ENCODE measurements at regions not wholly inside any gene's neighbourhood (a gene's known extent, or its start where the extent isn't known, plus 50 kb on each side); places are given as distances from the start of the nearest gene placed in this dataset.
"Not testable (repeated sequence)": the region's sequence is repeated elsewhere in the genome, so short reads cannot be mapped to it uniquely, and the experiment has no call there.

DNA sequence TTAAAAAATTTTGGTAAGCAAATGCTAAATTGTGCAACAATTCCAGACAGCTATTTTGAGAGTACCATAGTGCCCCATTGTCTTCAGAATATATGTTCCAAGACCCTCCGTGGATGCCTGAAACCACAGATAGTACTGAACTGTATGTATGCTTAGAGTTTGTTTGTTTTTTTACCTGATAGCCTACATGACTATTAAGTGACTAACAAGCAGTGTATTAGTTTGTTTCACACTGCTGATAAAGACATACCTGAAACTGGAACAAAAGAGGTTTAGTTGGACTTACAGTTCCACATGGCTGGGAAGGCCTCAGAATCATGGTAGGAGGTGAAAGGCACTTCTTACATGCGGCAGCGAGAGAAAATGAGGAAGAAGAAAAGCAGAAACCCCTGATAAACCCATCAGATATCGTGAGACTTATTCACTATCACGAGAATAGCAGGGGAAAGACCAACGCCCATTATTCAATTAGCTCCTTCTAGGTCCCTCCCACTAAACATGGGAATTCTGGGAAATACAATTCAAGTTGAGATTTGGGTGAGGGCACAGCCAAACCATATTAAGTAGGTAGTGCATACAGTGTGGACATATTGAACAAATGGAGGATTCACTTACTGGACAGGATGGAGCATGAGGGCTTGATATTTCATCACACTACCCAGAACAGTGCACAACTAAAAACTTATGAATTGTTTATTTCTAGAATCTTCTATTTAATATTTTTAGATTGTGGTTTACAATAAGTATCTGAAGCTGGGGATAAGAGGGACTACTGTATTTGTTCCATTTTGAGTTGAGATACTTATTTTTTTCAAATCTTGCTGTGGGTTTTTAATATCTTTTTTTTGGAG is 78.5 kb downstream of the LHX9 start:
- ChIA-PET POLR2A (no interaction called here), CTCF (interaction anchor here (1.2 kb wide), 1 partner anchor 8 kb away, joined by 3 read pairs; no protein-coding TSS in a partner anchor)
- TF ChIP-seq, protein P1, sequence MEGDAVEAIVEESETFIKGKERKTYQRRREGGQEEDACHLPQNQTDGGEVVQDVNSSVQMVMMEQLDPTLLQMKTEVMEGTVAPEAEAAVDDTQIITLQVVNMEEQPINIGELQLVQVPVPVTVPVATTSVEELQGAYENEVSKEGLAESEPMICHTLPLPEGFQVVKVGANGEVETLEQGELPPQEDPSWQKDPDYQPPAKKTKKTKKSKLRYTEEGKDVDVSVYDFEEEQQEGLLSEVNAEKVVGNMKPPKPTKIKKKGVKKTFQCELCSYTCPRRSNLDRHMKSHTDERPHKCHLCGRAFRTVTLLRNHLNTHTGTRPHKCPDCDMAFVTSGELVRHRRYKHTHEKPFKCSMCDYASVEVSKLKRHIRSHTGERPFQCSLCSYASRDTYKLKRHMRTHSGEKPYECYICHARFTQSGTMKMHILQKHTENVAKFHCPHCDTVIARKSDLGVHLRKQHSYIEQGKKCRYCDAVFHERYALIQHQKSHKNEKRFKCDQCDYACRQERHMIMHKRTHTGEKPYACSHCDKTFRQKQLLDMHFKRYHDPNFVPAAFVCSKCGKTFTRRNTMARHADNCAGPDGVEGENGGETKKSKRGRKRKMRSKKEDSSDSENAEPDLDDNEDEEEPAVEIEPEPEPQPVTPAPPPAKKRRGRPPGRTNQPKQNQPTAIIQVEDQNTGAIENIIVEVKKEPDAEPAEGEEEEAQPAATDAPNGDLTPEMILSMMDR (IDR thresholded peaks at IDR 0.05; ENCODE audit: control extremely low read depth, extremely low read depth, low read depth, missing control alignments), result no peak
- no peak for DNase-seq (ENCODE audit: extremely low spot score)

- CTCF ChIA-PET, result interaction anchor here (1.1 kb wide), 1 partner anchor 19 kb away, joined by 3 read pairs; no protein-coding TSS in a partner anchor
- DNase-seq (ENCODE audit: extremely low spot score); POLR2A ChIA-PET: not testable (repeated sequence)
Measured at GRCh38 chr1:197996259-197996512, 79.0 kb downstream of the LHX9 start.

DNA sequence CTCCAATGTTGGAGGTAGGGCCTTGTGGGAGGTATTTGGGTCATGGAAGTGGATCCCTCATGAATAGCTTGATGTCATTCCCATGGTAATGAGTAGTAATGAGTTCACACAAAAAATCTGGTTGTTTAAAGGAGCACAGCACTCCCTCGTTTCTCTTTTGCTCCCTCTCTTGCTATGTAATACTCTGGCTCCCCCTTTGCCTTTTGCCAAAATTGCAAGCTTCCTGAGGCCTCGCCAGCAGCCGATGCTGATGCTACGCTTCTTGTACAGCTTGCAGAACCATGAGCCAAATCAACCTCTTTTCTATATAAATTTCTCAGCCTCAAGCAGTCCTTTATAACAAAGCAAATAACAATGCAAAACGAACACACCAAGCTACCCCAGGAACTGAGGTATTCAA is 80.9 kb downstream of the LHX9 start:
- CTCF ChIA-PET, result interaction anchor here (1.2 kb wide), 1 partner anchor 9 kb away, joined by 3 read pairs; no protein-coding TSS in a partner anchor
- no peak for DNase-seq (ENCODE audit: extremely low spot score)
- TF ChIP-seq, protein P1 (IDR thresholded peaks at IDR 0.05; ENCODE audit: control extremely low read depth, extremely low read depth, low read depth, missing control alignments), result no peak
- POLR2A ChIA-PET, result no interaction called here

- ChIA-PET CTCF (no interaction called here), POLR2A (no interaction called here)
- DNase-seq (ENCODE audit: extremely low spot score), result no peak
- TF ChIP-seq, protein P1 (IDR thresholded peaks at IDR 0.05; ENCODE audit: control extremely low read depth, extremely low read depth, low read depth, missing control alignments), result no peak
Measured at GRCh38 chr1:198001776-198002408, 84.7 kb downstream of the LHX9 start.

DNA sequence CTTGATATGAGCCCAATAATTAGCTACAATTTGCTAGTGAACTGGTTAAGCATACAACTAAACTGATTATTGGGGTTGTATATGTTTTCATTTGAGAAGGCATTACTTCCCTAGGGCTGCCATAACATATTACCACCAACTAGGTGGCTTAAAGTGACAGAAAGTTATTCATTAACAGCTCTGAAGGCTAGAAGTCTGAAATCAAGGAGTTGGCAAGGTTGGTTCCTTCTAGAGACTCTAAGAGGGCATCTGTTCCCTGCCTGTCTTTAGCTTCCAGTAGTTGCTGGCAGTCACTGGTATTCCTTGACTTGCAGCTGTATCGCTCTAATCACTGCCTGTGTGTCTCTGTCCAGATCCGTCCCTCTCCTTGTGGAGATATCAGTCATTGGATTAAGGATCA is 86.3 kb downstream of the LHX9 start:
- POLR2A ChIA-PET, result no interaction called here
- TF ChIP-seq, protein P1 (IDR thresholded peaks at IDR 0.05; ENCODE audit: control extremely low read depth, extremely low read depth, low read depth, missing control alignments), result no peak
- no peak for DNase-seq (ENCODE audit: extremely low spot score)
- CTCF ChIA-PET, result interaction anchor here (1.4 kb wide), 1 partner anchor 8 kb away, joined by 3 read pairs; no protein-coding TSS in a partner anchor

DNA sequence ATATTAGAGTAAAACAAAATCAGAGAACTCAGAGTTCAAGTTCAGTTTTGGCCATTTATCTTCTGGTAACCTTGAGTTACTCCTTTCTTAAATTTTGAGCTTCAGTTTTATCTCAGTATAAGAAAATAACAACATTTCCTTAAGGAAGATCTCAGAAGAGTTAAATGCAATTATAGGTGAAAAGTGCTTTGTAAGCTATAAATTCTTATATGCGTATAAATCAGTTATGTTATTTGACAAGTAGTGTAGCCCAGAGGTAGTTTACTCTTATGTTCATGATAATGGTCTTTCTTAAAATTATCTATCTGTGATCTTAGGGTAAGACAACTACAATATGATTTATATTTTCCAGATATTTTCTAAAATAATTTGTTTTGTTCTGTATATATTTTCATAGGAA is 89.8 kb downstream of the LHX9 start:
- DNase-seq (ENCODE audit: extremely low spot score), result no peak
- TF ChIP-seq, protein P1 (IDR thresholded peaks at IDR 0.05; ENCODE audit: control extremely low read depth, extremely low read depth, low read depth, missing control alignments), result no peak
- ChIA-PET CTCF (interaction anchor here (0.8 to 1.2 kb wide), 2 partner anchors 10 to 149 kb away, joined by 3 read pairs; no protein-coding TSS in a partner anchor), POLR2A (no interaction called here)
